ENCODE measurements at regions not wholly inside any gene's neighbourhood (a gene's known extent, or its start where the extent isn't known, plus 50 kb on each side); places are given as distances from the start of the nearest gene placed in this dataset.
"Not testable (repeated sequence)": the region's sequence is repeated elsewhere in the genome, so short reads cannot be mapped to it uniquely, and the experiment has no call there.

GRCh38 chr6:21342501-21342900 is 251.1 kb upstream of the SOX4 start:
- Mint-ChIP-seq H3K36me3 (ENCODE audit: low read depth) (no peaks in the 10 kb centered on the region), H3K4me3 (no peak overlapping the region), H3K4me1 (ENCODE audit: low read depth) (no peaks in the 10 kb centered on the region), H3K9me3 (no peaks in the 10 kb centered on the region), H3K27ac (no peak overlapping the region), H3K27me3 (no peaks in the 10 kb centered on the region)
- POLR2A ChIA-PET = no interaction called here
- intact Hi-C loops (cut with DNase I, micrococcal nuclease) = no loop called here
- no peak for TF ChIP-seq CTCF (IDR thresholded peaks at IDR 0.05)
- Histone ChIP-seq H3K27me3 (ENCODE audit: control insufficient read depth in 1 of 2, insufficient read depth in 2 of 2, low read length in 2 of 2) (no peaks in the 10 kb centered on the region), H3K27ac (ENCODE audit: low read depth in 1 of 2, low read length in 2 of 2) (no peak overlapping the region), H3K4me1 (ENCODE audit: insufficient read depth, low read length) (no peaks in the 10 kb centered on the region), H3K36me3 (ENCODE audit: insufficient read depth, low read length) (no peaks in the 10 kb centered on the region), H3K9me3 (ENCODE audit: control insufficient read depth in 1 of 2, insufficient read depth in 1 of 2, low read length in 2 of 2) (no peaks in the 10 kb centered on the region), H3K4me3 (ENCODE audit: low read length) (no peak overlapping the region)
- CTCF ChIA-PET = no interaction called here
- DNase-seq (no peak), ATAC-seq (ENCODE audit: poor library complexity) (no peak)

- H3K4me3 ChIP-seq (ENCODE audit: low read length); H3K4me1 ChIP-seq (ENCODE audit: insufficient read depth, low read length); H3K36me3 Mint-ChIP-seq (ENCODE audit: low read depth); H3K27ac ChIP-seq (ENCODE audit: low read depth in 1 of 2, low read length in 2 of 2); H3K9me3 ChIP-seq (ENCODE audit: control insufficient read depth in 1 of 2, insufficient read depth in 1 of 2, low read length in 2 of 2); H3K27ac Mint-ChIP-seq; ATAC-seq (ENCODE audit: poor library complexity); H3K36me3 ChIP-seq (ENCODE audit: insufficient read depth, low read length); DNase-seq; H3K4me1 Mint-ChIP-seq (ENCODE audit: low read depth); H3K27me3 Mint-ChIP-seq; intact Hi-C loops (cut with DNase I, micrococcal nuclease); H3K9me3 Mint-ChIP-seq; H3K27me3 ChIP-seq (ENCODE audit: control insufficient read depth in 1 of 2, insufficient read depth in 2 of 2, low read length in 2 of 2); CTCF ChIA-PET; H3K4me3 Mint-ChIP-seq; POLR2A ChIA-PET: not testable (repeated sequence)
Measured at GRCh38 chr6:21345704-21346103, 247.8 kb upstream of the SOX4 start.

- Histone ChIP-seq H3K36me3 (ENCODE audit: insufficient read depth, low read length) (no peaks in the 10 kb centered on the region), H3K4me3 (ENCODE audit: low read length) (no peak overlapping the region), H3K4me1 (ENCODE audit: insufficient read depth, low read length) (no peaks in the 10 kb centered on the region), H3K27ac (ENCODE audit: low read depth in 1 of 2, low read length in 2 of 2) (no peak overlapping the region), H3K9me3 (ENCODE audit: control insufficient read depth in 1 of 2, insufficient read depth in 1 of 2, low read length in 2 of 2) (no peaks in the 10 kb centered on the region), H3K27me3 (ENCODE audit: control insufficient read depth in 1 of 2, insufficient read depth in 2 of 2, low read length in 2 of 2) (no peaks in the 10 kb centered on the region)
- Mint-ChIP-seq H3K36me3 (ENCODE audit: low read depth) (no peaks in the 10 kb centered on the region), H3K27ac (no peak overlapping the region), H3K9me3 (no peaks in the 10 kb centered on the region), H3K27me3 (no peaks in the 10 kb centered on the region), H3K4me1 (ENCODE audit: low read depth) (no peaks in the 10 kb centered on the region), H3K4me3 (no peak overlapping the region)
- no peak for ATAC-seq (ENCODE audit: poor library complexity)
- no peak for DNase-seq
- ChIA-PET POLR2A (no interaction called here), CTCF (no interaction called here)
- no peak for TF ChIP-seq CTCF (IDR thresholded peaks at IDR 0.05)
- intact Hi-C loops (cut with DNase I, micrococcal nuclease) = no loop called here
Measured at GRCh38 chr6:21348146-21348503, 245.4 kb upstream of the SOX4 start.

GRCh38 chr6:21348504-21349195 is 244.9 kb upstream of the SOX4 start:
- no peak for DNase-seq
- no peak for TF ChIP-seq CTCF (IDR thresholded peaks at IDR 0.05)
- Mint-ChIP-seq H3K4me3 (no peak overlapping the region), H3K4me1 (ENCODE audit: low read depth) (no peaks in the 10 kb centered on the region), H3K9me3 (no peaks in the 10 kb centered on the region), H3K27ac (no peak overlapping the region), H3K36me3 (ENCODE audit: low read depth) (no peaks in the 10 kb centered on the region), H3K27me3 (no peaks in the 10 kb centered on the region)
- Histone ChIP-seq H3K4me1 (ENCODE audit: insufficient read depth, low read length) (no peaks in the 10 kb centered on the region), H3K9me3 (ENCODE audit: control insufficient read depth in 1 of 2, insufficient read depth in 1 of 2, low read length in 2 of 2) (no peaks in the 10 kb centered on the region), H3K4me3 (ENCODE audit: low read length) (no peak overlapping the region), H3K27ac (ENCODE audit: low read depth in 1 of 2, low read length in 2 of 2) (no peak overlapping the region), H3K36me3 (ENCODE audit: insufficient read depth, low read length) (no peaks in the 10 kb centered on the region), H3K27me3 (ENCODE audit: control insufficient read depth in 1 of 2, insufficient read depth in 2 of 2, low read length in 2 of 2) (no peaks in the 10 kb centered on the region)
- ATAC-seq (ENCODE audit: poor library complexity) = no peak
- POLR2A ChIA-PET = no interaction called here
- CTCF ChIA-PET = no interaction called here
- intact Hi-C loops (cut with DNase I, micrococcal nuclease) = no loop called here

Data from CD4-positive, alpha-beta T cell (primary cell).